Adrenal gland (tissue), 5 donors: ENCODE measurements at regions not wholly inside any gene's neighbourhood (a gene's known extent, or its start where the extent isn't known, plus 50 kb on each side); places are given as distances from the start of the nearest gene placed in this dataset.

Experiments
- POLR2A ChIP-seq, 2 donors: fragments of 450-650 bp; IDR thresholded peaks; one replicate each; pipeline ENCODE4 v1.6.1; 2017; ENCODE audit warnings: antibody characterized with exemption in 2 of 2, mild to moderate bottlenecking in 2 of 2, moderate library complexity in 1 of 2
- TF ChIP-seq, protein P1 (sequence below), 6 experiments: fragments of 450-650 bp in 4 of 6; fragments of 200-600 bp in 2 of 6; sonication (generic) in 1 of 6; IDR thresholded peaks; 1 replicate in 5 of 6; 2 replicates in 1 of 6; pipeline versions ENCODE4 v1.5.1 to v1.8.0; 2016 to 2021; ENCODE audit warnings: antibody characterized with exemption in 6 of 6, mild to moderate bottlenecking in 2 of 6, moderate library complexity in 1 of 6
- donor health status: DM: no; HTN: no; CAD: no.

DNA sequence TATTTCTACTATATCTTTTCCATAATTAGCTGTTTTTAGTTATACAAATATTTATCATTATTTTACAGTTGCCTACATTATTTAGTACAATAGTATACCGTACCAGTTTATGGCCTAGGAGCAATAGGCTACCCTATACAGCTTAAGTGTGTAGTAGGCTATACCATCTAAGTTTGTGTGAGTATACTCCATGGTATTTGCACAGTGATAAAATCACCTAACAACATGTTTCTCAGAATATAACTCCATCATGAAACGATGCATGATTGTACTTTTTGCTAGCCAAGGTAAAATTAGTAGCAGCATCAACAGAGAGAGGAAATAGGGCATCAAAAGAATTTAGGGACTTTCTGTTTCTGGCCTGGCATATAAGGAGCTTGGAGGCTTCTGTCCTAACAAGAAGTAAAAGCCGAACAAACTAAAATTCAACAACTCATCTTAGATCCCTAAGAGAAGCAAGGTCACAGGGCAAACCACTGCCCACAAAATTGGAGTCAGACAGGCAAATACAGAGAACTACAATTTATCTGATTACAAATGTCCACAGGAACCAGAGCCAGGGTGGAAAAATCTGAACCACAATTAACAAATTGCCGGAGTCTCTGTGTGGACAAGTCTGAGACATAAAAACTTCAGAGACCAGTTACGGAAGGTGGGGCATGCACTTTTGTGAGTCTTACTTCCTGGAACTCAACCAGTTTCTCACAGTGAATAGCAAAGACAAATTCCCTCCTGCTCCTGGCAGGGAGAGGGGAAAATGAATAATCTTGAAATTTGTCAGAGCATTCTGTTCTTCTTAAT, 671.4 kb downstream of the RFPL4B start:
- TF ChIP-seq, protein P1, sequence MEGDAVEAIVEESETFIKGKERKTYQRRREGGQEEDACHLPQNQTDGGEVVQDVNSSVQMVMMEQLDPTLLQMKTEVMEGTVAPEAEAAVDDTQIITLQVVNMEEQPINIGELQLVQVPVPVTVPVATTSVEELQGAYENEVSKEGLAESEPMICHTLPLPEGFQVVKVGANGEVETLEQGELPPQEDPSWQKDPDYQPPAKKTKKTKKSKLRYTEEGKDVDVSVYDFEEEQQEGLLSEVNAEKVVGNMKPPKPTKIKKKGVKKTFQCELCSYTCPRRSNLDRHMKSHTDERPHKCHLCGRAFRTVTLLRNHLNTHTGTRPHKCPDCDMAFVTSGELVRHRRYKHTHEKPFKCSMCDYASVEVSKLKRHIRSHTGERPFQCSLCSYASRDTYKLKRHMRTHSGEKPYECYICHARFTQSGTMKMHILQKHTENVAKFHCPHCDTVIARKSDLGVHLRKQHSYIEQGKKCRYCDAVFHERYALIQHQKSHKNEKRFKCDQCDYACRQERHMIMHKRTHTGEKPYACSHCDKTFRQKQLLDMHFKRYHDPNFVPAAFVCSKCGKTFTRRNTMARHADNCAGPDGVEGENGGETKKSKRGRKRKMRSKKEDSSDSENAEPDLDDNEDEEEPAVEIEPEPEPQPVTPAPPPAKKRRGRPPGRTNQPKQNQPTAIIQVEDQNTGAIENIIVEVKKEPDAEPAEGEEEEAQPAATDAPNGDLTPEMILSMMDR (IDR thresholded peaks at IDR 0.05), result no peak
- no peak for TF ChIP-seq POLR2A (IDR thresholded peaks at IDR 0.05)
